Spleen (tissue), 11 donors: ENCODE measurements at regions not wholly inside any gene's neighbourhood (a gene's known extent, or its start where the extent isn't known, plus 50 kb on each side); places are given as distances from the start of the nearest gene placed in this dataset.

Experiments
- DNase-seq: peaks from one replicate; pipeline ENCODE4 v3.0.0-alpha.2; 2020
- H3K27ac ChIP-seq, 8 donors: fragments of 200-600 bp; sonication (generic) in 7 of 8; 1 replicate in 4 of 8; 2 replicates in 4 of 8; pipeline versions ENCODE4 v1.5.0 to v1.8.0; 2016 to 2021; ENCODE audit warnings: inconsistent platforms in 4 of 8, mild to moderate bottlenecking in 4 of 8, moderate library complexity in 1 of 8
- H3K27me3 ChIP-seq, 7 donors: fragments of 200-600 bp; sonication (generic) in 6 of 7; replicated peaks in 1 of 7; 1 replicate in 4 of 7; 2 replicates in 3 of 7; pipeline versions ENCODE4 v1.5.0 to v1.8.0; 2016 to 2021; ENCODE audit warnings: inconsistent platforms in 3 of 7, mild to moderate bottlenecking in 1 of 7
- H3K36me3 ChIP-seq, 6 donors: fragments of 200-600 bp; sonication (generic) in 5 of 6; 1 replicate in 4 of 6; 2 replicates in 2 of 6; pipeline versions ENCODE4 v1.5.0 to v1.8.0; 2016 to 2021; ENCODE audit warnings: inconsistent platforms in 2 of 6
- H3K4me1 ChIP-seq, 6 donors: fragments of 200-600 bp; sonication (generic) in 5 of 6; 1 replicate in 3 of 6; 2 replicates in 3 of 6; pipeline versions ENCODE4 v1.5.0 to v1.8.0; 2016 to 2021; ENCODE audit warnings: inconsistent platforms in 3 of 6
- H3K4me3 ChIP-seq, 8 donors: fragments of 200-600 bp; sonication (generic) in 7 of 8; 1 replicate in 4 of 8; 2 replicates in 4 of 8; pipeline versions ENCODE4 v1.5.0 to v1.8.0; 2016 to 2021; ENCODE audit warnings: inconsistent platforms in 4 of 8, mild to moderate bottlenecking in 4 of 8, moderate library complexity in 2 of 8
- H3K9me3 ChIP-seq, 8 donors: fragments of 200-600 bp; sonication (generic) in 7 of 8; 1 replicate in 4 of 8; 2 replicates in 4 of 8; pipeline versions ENCODE4 v1.5.0 to v1.8.0; 2016 to 2021; ENCODE audit warnings: inconsistent platforms in 4 of 8
- CTCF ChIP-seq, 11 experiments: fragments of 200-600 bp in 7 of 11; fragments of 450-650 bp in 4 of 11; sonication (generic) in 4 of 11; IDR thresholded peaks in 8 of 11; conservative IDR thresholded peaks in 3 of 11; 1 replicate in 7 of 11; 2 replicates in 4 of 11; pipeline versions ENCODE4 v1.4.0 to v1.8.0; 2016 to 2021; ENCODE audit warnings: antibody characterized with exemption in 11 of 11, inconsistent platforms in 4 of 11, mild to moderate bottlenecking in 1 of 11
- POLR2A ChIP-seq, 3 donors: fragments of 450-650 bp; IDR thresholded peaks; one replicate each; pipeline ENCODE4 v1.5.1; 2017; ENCODE audit warnings: antibody characterized with exemption in 3 of 3, mild to moderate bottlenecking in 1 of 3
- POLR2AphosphoS5 ChIP-seq, 3 donors: sonication (generic); formaldehyde crosslinking; IDR thresholded peaks; one replicate each; pipeline ENCODE4 v1.5.1; 2017; ENCODE audit warnings: antibody characterized with exemption in 3 of 3
- WGBS, 5 donors: extraction: QIAGEN DNeasy Blood & Tissue Kit in 3 of 5; methylation state at CpG; one replicate each; pipeline versions ENCODE4 v1.1.5 to v1.1.7; 2013 to 2018; 5-methylcytosine and 5-hydroxymethylcytosine counted together
- intact Hi-C: fragments of 100-400 bp; cut with DNase I; formaldehyde crosslinking; loops from one replicate; pipeline ENCODE4 v1.15.0; 2023; ENCODE audit warnings: low total_unique reads
- donor health status: healthy with polysubstance abuse.
- donor health status: DM: no; HTN: no; CAD: no; lungs with moderate emphysema.
- donor health status: DM: no; HTN: no; CAD: no.
- donor health status: Bipolar disorder and iron deficiency.
- donor health status: healthy.
- donor health status: DM: no; HTN: no; CAD: no.
- donor health status: DM: yes; HTN: yes; CAD: no.

GRCh38 chr10:31652038-31652437, 276.6 kb downstream of the ARHGAP12 start:
- no peak overlapping the region for H3K4me3 ChIP-seq
- no peak for TF ChIP-seq CTCF (IDR thresholded peaks at IDR 0.05 in 8 of 11, conservative IDR thresholded peaks at IDR 0.05 in 3 of 11)
- TF ChIP-seq POLR2AphosphoS5 (IDR thresholded peaks at IDR 0.05): no peak
- TF ChIP-seq POLR2A (IDR thresholded peaks at IDR 0.05): no peak
- no peaks in the 10 kb centered on the region for H3K36me3 ChIP-seq
- DNase-seq: no peak
- intact Hi-C loops: no loop called here
- WGBS, 5 donors: 98 to 100% (median 100%) methylated on average over 1 of the region's 1 CpG
- H3K4me1 ChIP-seq: no peaks in the 10 kb centered on the region
- H3K9me3 ChIP-seq: no peaks in the 10 kb centered on the region
- no peak overlapping the region for H3K27ac ChIP-seq
- H3K27me3 ChIP-seq: no peaks in the 10 kb centered on the region

- no peak for DNase-seq
- TF ChIP-seq POLR2AphosphoS5 (IDR thresholded peaks at IDR 0.05) (no peak), CTCF (IDR thresholded peaks at IDR 0.05 in 8 of 11, conservative IDR thresholded peaks at IDR 0.05 in 3 of 11) (no peak), POLR2A (IDR thresholded peaks at IDR 0.05) (no peak)
- Histone ChIP-seq H3K27ac (no peak overlapping the region), H3K4me1 (no peaks in the 10 kb centered on the region), H3K9me3 (no peaks in the 10 kb centered on the region), H3K27me3 (no peaks in the 10 kb centered on the region), H3K36me3 (no peaks in the 10 kb centered on the region), H3K4me3 (no peak overlapping the region)
- WGBS, 5 donors: 69 to 83% (median 82%) methylated on average over 8 of the region's 8 CpGs
- intact Hi-C loops: no loop called here
Observed at GRCh38 chr10:31650010-31650409, 278.6 kb downstream of the ARHGAP12 start.

- 69 to 76% (median 74%) methylated on average over 8 of the region's 8 CpGs for WGBS, 5 donors
- Histone ChIP-seq H3K4me3 (no peak overlapping the region), H3K36me3 (no peaks in the 10 kb centered on the region), H3K9me3 (no peaks in the 10 kb centered on the region), H3K27me3 (no peaks in the 10 kb centered on the region), H3K4me1 (no peaks in the 10 kb centered on the region), H3K27ac (no peak overlapping the region)
- intact Hi-C loops: no loop called here
- TF ChIP-seq POLR2AphosphoS5 (IDR thresholded peaks at IDR 0.05): no peak
- no peak for TF ChIP-seq POLR2A (IDR thresholded peaks at IDR 0.05)
- TF ChIP-seq CTCF (IDR thresholded peaks at IDR 0.05 in 8 of 11, conservative IDR thresholded peaks at IDR 0.05 in 3 of 11): no peak
- no peak for DNase-seq
Observed at GRCh38 chr10:31648966-31649365, 279.7 kb downstream of the ARHGAP12 start.

- H3K4me1 ChIP-seq: no peaks in the 10 kb centered on the region
- DNase-seq: no peak
- no peaks in the 10 kb centered on the region for H3K27me3 ChIP-seq
- no peak overlapping the region for H3K27ac ChIP-seq
- no peak overlapping the region for H3K4me3 ChIP-seq
- no peak for TF ChIP-seq POLR2A (IDR thresholded peaks at IDR 0.05)
- TF ChIP-seq POLR2AphosphoS5 (IDR thresholded peaks at IDR 0.05): no peak
- intact Hi-C loops: no loop called here
- no peaks in the 10 kb centered on the region for H3K36me3 ChIP-seq
- WGBS, 5 donors: 49 to 82% (median 72%) methylated on average over 5 of the region's 5 CpGs
- H3K9me3 ChIP-seq: no peaks in the 10 kb centered on the region
Observed at GRCh38 chr10:31647861-31648260, 280.8 kb downstream of the ARHGAP12 start.

GRCh38 chr10:31646519-31646918, 282.1 kb downstream of the ARHGAP12 start:
- intact Hi-C loops: no loop called here
- Histone ChIP-seq H3K27ac (no peak overlapping the region), H3K36me3 (no peaks in the 10 kb centered on the region), H3K4me3 (no peak overlapping the region), H3K4me1 (no peaks in the 10 kb centered on the region), H3K9me3 (no peaks in the 10 kb centered on the region), H3K27me3 (no peaks in the 10 kb centered on the region)
- TF ChIP-seq CTCF (IDR thresholded peaks at IDR 0.05 in 8 of 11, conservative IDR thresholded peaks at IDR 0.05 in 3 of 11) (no peak), POLR2AphosphoS5 (IDR thresholded peaks at IDR 0.05) (no peak), POLR2A (IDR thresholded peaks at IDR 0.05) (no peak)
- 88 to 94% (median 93%) methylated on average over 4 of the region's 4 CpGs for WGBS, 5 donors
- DNase-seq: no peak
